Stimulated activated CD4-positive, alpha-beta T cell treated with anti-CD3 and anti-CD28 coated beads, Interleukin-12 subunit alpha, Interleukin-12 subunit beta, amount 100 ng/mL, for 48 hours (primary cell): ENCODE measurements at regions not wholly inside any gene's neighbourhood (a gene's known extent, or its start where the extent isn't known, plus 50 kb on each side); places are given as distances from the start of the nearest gene placed in this dataset.

Experiments
- DNase-seq, 3 donors: peaks; one replicate each; pipeline ENCODE4 v3.0.0-alpha.2; 2020; ENCODE audit warnings: low read depth in 2 of 3, low spot score in 1 of 3

DNA sequence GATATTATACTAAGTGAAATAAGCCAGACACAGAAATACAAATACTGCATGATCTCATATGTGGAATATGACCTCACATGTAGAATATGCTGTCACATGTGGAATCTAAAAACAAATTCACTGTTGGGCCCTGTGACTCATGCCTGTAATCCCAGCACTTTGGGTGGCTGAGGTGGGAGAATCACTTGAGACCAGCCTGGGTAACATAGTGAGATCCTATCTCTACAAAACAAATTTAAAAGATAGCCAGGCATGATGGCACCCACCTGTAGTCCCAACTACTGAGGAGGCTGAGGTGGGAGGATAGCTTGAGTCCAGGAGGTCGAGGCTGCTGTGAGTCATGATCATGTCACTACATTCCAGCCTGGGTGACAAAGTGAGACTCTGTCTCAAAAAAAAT lies 160.3 kb downstream of the PTEN start:
- DNase-seq, result no peak

DNA sequence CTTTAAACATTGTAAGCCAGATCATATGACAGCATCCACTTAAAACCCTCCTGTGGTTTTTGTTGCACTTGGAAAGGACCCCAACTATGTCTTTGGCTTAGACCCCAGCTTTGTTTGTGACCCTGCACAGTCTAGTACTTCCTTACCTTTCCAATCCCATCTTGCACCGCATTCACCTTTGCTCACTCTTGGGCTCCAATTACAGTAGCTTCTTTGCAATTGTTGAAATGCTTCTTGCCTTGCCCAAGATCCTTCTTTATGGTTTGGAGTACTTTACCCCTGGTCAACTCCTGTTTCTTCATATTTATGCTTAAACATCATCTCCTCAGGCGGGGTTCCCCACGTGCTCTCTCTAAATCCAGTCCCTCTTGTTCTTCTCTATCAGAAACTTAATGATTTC lies 162.6 kb downstream of the PTEN start:
- no peak for DNase-seq

DNA sequence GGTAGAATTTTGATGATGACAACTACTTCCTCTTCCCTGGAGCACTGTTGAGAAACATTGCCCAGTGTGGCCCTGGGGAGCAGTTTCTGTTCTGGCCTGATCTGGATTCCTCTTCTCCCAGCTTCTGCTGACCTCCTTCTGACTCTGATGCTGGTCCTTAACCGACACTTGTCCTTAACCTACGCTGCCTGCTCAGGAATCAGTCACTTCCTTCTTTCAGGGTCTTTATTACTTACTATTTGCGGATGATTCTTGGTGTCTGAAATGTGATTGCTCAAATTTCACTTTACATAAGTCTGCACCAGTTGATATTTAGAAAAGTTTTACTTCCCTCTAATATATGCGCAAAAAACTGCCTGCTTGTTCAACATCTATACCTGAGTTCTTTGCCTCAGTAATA lies 164.1 kb downstream of the PTEN start:
- DNase-seq, result no peak

DNA sequence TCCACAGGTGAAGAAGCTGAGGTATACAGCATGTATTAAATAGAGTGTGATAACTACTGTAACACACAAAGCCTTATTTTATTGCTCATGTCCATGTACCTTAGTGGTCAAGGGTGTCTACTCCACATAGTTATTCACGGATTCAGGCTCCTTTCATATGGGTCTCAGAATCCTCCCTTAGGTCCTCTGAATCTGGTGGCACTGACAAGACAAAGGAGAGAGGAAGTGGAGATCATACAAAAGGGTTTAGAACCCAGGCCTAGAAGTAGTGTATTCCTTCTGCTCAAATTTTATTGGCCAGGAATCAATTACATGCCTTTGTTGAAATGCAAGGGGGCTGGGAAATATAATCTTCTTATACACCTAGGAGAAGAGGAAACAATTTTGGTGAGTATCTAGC lies 164.6 kb downstream of the PTEN start:
- no peak for DNase-seq

DNA sequence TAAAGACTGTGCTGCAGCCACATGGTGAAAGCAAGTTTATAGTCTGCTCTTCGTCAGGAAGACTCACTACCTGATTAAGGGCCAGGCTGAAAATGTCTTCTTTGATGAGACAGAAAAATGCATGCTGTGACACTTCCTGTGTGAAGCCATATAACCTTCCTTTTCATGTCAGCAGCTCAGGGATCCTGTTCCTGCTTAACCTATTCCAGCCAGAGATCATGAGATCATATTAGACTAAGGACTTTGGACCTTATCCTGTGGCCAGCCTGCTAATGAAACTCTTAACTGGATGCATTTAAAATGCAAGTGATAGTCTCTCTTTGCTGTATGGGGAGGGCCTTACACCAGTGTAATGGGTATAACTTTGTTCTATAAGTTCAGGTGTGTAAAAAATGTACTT lies 165.2 kb downstream of the PTEN start:
- DNase-seq, result no peak

DNA sequence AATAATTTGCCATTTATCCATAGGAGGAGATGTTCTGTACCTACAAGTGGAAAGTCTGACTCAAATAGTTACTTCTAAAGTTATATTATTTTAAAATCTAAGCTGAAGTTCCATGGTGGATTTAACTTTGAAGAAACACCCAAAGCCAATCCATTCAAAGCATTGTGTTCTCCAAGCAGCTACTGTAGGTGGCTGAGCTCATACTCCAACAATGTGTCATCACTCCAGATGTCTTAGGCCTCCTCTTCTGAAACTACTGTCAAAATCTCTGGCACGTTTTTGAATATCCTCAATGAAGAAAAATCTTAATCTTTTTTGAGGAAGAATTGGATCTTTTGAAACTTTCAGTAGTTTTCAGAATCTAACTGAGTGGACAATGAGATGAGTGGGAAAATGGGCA lies 169.1 kb downstream of the PTEN start:
- no peak for DNase-seq

DNA sequence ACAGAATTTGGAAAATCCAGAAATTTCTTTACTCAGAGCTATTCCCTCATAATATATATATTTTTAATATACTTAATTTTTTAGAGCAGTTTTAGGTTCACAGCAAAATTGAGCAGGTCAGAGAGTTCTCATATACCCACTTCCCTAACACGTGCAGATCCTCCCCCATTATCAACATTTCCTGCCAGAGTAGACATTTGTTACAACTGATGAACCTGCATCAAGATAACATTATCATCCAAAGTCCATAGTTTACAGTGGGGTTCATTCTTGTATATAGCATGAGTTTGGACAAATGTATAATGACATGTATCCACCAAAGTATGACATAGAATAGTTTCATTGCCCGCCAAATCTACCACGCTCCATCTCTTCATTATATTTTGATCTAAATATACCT lies 170.0 kb downstream of the PTEN start:
- no peak for DNase-seq

DNA sequence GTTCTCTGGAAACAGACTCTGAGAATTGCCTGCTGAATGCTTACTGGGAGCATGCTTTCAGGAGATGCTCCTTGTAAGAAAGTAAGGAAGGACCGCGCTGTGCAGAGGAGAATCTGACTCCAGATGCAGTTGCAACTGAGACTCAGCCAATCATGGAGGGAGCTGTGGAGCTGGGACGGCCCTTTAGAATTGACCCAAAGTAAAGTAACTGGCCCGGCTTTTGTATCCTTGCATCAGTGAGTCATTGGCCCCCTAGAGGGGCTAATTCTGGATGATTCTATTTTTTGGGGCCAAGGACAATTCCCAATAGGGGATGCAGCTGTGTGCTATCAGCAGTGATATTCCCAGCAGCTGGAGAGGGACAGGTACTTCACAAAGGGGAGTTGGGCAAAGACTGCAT lies 170.4 kb downstream of the PTEN start:
- no peak for DNase-seq

DNA sequence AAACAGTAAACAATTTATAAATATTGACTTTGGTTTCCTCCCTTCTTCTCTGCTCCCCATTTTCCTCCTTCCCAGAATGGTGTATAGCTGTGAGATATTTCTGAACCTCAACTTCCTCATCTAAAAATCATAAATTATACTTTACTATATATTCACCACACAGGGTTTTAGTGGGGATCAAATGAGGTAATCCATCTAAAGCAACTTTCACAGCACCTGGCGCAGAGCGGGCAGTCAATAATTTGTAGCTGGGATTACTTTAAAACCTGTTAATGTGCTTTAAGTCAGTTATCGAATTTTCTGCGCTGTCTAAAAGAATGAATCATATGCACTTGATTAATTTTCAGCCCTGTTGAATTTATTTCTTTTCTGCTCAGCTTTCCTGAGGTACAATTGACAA lies 172.7 kb downstream of the PTEN start:
- no peak for DNase-seq

DNA sequence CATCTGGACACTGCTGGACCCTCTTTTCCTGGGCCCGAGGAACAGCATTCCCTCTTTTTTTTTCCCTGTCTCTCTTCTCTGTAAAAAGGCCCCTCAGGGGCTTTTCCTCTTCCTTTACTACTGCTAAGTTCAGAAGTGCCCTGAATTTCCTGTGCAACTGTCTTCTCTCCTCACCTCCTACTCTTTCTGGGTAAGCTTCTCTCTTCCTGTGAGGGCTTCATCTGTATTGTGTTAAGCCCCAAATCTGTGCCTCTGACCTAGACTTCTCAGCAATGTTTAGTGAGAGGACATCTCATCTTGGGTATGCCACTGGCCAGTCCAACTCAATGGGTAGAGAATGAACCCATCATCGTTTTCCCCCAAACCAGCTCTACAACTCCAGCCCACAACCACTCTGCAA lies 174.2 kb downstream of the PTEN start:
- DNase-seq, result no peak

DNA sequence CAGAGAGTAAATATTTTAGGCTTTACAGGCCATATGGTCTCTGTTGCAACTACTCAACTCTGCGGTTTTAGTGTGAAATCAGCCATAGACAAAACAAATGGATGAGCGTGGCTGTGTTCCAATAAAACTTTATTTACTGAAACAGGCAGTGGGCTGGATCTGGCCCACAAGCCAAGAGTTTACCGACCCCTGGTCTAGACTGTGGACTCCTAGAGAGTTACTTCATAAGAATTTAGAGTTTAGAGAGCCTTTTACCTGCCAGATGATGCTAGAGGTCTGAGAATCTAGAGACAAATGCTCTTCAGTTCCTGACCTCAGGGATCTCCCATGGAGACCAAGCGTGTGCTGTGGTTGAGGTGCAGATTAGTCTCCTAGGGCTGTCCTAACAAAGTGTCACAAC lies 174.8 kb downstream of the PTEN start:
- no peak for DNase-seq

DNA sequence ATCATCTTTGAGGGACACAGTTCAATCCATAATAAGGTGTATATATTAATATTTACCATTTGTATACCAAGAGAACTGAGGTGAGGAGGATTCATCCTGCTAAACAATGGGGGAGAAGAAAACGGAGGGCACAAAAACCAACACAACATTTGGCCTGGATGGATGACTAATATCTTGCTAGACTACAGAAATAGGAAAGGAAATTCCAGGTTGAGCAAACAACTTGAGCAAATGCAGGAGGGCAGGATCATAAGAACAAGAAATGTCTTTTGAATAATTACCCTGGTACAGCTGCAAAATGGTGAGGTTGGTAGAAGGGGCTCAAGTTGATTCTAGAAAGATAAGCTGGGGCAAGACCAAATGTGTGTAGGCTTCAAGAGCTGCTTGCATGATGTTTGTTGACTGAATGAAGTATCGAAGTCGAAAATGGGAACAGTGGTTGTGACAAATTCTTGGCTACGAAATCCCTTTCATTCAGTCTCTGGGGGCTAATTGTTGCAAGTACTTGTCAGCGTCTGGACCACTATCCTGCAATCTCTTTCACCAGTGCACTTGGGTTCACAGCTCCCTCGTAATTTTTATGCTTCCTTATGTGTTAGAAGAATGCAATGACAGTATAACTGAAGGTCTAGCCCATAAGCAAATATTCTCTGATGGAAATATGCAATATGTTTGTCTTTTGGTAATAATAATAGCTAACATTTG lies 176.2 kb downstream of the PTEN start:
- no peak for DNase-seq

DNA sequence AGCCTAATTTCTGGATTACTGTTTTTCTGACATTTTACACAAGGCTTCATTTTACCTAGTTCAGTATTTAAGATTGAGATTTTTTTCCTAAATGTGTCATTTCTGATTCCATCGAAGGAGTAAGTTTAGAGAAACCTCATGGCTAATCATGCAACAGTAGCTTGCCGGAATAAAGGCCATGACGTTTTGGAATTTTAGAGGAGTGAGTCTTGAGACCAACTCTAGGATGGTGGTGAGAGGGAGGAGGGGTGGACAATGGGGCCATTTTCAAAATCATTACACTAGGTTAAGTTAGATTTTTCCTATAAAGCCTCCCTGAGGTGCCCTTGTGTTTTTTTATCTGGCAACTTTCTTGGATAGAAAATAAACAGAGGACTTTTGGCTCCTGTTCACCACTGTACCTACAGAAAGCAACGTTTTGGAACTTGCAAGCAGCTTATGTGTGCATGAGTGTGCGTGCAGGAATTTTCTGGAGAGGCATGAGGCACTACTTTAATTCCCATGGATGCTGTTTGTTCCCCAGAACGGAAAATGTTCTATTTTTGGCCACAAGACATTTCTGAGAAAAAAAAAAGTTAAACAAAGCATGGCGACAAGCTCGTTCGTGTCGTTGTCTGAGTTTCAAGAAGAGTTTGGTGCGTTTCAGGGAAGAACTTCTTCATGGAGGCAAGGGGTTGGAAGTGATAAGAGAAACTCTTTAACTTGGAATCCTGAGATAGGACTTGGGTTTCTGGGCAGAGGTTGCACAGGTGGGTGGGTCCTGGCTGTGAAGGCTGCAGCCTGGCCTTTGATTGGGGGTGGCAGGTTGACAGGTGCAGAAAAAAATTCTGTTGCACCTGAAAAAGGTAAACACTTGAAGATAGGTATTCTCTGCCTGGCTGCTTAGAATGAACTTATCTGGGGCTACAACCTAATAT lies 178.1 kb downstream of the PTEN start:
- no peak for DNase-seq

DNA sequence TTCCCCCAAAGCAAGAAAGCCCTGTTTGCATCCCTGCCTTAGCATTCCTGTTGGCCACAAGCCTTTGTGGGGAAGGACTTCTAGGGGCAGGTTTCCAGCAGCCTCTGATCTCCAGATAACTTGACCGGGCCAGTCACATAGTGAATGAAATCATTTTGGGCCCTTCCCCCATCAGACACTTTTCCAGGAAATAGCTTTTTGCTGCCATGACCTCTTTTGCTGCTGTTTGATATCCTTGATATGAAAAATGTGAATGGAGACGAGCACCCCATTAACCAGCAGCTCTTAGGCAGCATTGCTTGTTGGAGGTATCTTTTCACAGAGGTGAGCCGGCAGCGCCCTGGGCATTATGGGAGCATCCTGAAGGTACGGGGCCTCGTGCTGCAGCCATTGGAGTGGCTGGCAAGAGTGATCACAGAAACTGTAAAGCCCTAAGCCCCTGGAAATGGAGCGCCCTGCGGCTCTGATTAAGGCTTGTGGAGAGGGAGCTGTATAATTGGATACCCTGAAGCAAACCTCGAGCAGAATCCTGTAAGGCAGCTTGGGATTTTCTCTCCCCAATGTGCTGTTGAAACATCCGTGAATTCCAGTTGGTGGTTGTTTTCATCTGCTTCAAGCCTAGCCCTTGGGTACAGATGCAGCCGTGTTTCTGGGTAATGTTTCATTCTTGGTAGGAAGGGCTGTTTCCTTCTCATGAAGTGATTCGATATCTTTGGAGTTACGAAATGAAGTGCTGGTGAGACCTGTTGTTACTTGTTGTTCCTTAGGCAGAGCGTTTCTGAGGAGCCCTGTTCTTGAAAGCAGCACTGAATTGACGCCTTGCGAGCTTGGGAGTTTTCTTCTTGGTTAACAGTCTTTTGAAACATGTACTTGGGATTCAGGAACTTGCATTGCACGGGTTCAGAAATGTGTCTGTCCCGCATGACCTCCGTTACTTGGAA lies 179.0 kb downstream of the PTEN start:
- no peak for DNase-seq

DNA sequence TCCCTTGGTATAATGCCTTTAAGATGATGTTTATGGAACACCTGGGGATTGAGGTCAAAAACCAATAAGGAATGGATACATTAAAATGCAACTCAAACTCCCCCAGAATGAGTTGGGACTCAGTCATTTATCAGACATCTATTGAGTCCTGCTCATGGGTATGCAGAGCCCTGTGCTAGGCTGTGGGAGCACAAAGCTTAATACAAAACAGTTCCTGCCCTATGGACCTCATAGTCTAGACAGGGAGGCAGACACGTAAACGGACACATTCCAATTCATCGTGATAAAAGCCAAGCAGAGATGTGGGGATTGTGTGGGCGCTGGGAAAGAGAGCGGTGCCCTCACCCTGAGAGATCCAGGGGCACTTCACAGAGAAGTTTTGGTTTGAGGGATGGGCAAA lies 181.7 kb downstream of the PTEN start:
- no peak for DNase-seq

DNA sequence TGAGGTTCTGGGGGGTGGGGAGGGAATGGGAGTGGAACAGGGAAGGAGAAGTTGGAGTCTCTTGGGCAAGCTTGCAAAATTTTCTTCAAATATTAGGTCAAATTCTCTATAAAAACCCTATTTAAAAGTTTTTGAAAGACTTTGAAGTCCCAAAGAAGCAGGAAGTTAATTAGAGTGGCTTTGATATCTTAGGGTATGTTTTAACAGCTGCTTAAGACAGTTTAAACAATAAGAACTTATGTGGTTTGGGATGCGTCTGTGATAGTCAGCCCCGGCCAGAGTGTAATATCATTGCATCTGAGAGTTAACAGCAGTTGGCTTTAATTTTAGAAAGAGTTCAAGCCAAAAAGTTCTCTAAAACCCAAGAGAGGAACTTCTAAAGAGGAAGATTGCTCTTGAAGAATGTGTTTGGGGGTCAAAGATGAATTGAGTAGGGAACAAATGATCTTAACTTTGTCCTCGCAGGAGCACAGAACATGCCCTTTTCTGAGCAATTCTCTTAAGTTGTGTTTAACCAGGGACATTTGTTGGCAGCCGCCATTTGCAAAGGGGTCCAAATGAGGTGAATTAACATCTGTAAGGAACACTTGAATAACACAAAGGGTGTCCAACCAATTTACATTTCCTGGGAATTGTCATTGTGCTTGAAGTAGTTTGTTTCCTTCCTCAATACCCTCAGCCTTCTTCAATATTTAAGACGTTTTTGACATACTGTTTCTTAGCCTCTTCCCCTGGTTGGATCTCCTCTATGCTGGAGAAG lies 182.4 kb downstream of the PTEN start:
- no peak for DNase-seq

DNA sequence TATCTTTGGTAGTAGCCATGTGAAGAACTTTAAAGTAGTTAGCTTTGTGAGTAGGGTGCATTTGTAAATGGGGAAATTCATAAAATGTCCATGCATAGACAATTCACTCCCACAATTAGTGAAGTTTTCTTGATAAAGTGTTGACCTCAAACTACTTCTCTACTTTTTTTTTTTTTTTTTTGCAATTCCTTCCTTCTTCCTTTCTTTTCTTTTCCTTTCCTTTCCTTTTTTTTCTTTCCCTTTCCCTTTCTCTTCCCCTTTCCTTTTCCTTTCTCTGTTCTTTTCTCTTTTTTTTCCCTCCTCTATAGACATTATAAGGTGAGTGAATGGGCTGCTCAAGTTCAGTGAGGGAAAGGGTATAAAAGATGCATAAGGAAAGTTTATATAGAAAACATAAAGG lies 184.2 kb downstream of the PTEN start:
- DNase-seq, result no peak

DNA sequence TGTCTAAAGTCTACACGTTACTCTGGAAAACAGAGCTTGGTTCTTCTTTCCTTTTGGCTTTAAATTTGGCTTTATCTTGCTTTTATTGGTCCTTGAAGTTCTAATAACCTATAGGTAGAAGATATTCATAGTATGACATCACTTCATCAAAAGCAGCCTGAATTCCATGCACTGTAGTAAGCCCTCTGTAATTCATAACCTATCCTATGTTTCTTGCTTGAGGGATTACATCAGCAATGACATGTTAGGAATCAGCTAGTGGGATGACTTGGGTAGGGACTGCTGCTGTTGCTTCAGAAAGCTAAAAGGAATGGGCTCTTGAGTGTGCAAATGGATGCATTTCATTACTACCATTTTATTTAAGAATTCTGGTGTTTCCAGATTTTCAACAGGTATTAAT lies 184.9 kb downstream of the PTEN start:
- no peak for DNase-seq

DNA sequence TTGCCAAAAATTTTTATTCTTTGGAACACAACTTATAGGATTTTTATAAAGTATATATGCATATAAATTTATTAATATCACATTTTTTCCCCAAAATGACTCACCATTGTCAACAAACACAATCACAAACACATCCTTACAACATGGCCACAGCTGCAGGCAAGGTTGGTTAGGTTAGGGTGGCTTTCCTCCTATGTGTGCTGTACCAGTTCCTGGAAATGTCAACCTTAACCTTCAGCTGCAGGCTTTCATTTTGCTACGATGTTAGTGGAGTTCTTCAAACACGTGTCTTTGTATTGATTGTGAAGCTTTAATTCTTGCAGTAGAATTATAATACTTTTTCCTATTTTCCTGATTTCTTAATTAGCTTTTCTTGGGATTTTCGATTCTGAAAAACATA lies 185.8 kb downstream of the PTEN start:
- no peak for DNase-seq

DNA sequence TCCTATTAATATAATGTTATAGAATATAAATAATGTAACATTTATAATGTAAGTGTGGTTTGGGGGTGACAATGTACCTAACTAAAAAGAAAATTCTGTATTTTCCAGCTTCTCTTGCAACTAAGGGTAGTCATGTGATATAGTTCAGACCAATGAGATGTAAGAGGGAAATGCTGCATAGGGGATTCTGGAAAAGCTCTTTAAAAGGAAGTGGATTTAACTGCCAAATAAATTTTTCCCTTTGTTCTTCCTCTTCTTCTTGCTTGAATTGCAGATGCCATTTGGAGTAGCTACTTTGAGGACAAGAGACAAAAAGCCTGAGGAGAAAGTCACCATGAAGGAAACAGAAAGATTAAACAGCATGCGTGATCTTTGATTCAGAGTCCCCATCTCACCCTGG lies 194.3 kb downstream of the PTEN start:
- no peak for DNase-seq

DNA sequence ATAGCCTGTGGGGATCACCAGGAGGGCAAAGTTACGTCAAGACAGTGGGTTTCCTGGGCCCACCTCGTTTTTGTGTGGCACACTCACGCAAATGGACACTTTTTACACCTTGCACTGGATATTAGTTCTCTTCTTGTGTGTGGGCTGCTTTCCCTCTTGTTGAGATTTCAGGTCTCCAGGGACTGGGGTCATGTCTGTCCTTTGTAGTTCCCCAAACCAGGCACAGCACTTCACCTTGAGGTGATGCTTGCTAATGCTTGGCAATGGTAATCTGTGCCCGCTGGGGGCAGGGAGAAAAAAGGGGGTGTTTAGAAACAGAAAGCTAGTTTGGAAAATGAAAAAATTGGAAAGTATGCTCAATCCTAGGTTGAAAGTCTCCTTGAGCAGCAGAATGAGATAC lies 195.3 kb downstream of the PTEN start:
- DNase-seq, result no peak
